GM12892 (cell line): ENCODE measurements at regions not wholly inside any gene's neighbourhood (a gene's known extent, or its start where the extent isn't known, plus 50 kb on each side); places are given as distances from the start of the nearest gene placed in this dataset.

Experiments used
- POLR2AphosphoS5 ChIP-seq: IDR thresholded peaks from 2 replicates; pipeline ENCODE4 v1.6.1; 2011; ENCODE audit warnings: low read depth, low read length, control low read depth
- TAF1 ChIP-seq: IDR thresholded peaks from 2 replicates; pipeline ENCODE4 v1.6.1; 2011; ENCODE audit warnings: low read depth, mild to moderate bottlenecking, control low read depth, low read length, borderline replicate concordance

GRCh38 chr11:130574740-130575139 is 126.3 kb downstream of the ADAMTS15 start:
- TF ChIP-seq TAF1 = no peak
- no peak for TF ChIP-seq POLR2AphosphoS5
